ENCODE measurements at regions not wholly inside any gene's neighbourhood (a gene's known extent, or its start where the extent isn't known, plus 50 kb on each side); places are given as distances from the start of the nearest gene placed in this dataset.

DNA sequence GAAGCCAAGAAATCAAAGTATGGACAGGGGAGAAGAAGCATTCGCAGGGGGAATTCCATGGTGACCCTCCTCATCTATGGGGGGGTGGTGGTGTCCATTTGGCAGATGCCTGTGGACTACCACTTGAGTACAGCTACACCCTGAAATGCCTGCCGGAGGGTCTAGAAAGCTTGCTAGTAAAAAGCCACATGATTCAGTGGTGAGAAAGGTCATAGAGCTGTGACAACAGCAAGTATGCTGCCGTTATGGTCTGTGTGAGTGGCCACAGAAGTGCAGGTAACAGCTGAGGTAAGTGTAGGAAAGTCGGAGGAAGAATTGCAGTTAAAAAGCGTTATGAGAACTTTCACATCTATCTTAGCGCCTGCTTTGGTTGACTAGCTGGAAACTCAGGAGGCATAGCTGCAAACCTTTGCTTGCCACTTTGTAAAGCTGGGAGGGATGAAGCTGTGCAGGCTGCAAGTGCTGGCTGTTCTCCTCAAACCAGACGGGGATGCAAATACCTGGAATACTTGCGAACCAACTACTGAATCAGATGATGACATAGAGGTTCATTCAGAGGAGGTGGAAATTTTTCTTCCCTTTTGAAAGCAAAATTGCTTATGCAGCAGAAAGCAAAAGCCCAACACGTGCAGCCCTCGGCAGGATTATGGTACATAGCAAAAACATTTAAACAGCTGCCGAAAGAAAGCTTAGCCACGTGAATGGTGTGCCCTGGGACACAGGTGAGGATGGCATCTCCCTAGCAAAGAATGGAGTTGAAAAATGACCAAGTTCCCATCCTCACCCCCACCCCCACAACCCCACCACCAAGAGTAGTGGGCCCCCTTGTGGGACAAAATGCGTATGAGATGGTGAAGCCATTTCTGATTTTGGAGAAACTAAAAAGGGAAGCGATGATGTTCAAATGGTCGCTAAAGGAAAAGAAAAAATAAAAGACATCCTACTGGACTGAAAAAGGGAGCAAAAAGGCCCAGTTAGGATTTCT, 287.0 kb downstream of the RERGL start:
- Histone ChIP-seq H3K27me3 (no peaks in the 10 kb centered on the region), H3K4me3 (no peak overlapping the region), H3K9me3 (replicated peaks in 1 of 3) (no peaks in the 10 kb centered on the region), H3K36me3 (replicated peaks in 1 of 2) (no peaks in the 10 kb centered on the region), H3K4me1 (replicated peaks in 1 of 2) (no peaks in the 10 kb centered on the region), H3K27ac (no peak overlapping the region)
- no peak for DNase-seq
- intact Hi-C loops (cut with DNase I), result no loop called here
- 63 to 69% (median 68%) methylated on average over 15 of the region's 15 CpGs for WGBS, 4 donors
- TF ChIP-seq, protein P1, sequence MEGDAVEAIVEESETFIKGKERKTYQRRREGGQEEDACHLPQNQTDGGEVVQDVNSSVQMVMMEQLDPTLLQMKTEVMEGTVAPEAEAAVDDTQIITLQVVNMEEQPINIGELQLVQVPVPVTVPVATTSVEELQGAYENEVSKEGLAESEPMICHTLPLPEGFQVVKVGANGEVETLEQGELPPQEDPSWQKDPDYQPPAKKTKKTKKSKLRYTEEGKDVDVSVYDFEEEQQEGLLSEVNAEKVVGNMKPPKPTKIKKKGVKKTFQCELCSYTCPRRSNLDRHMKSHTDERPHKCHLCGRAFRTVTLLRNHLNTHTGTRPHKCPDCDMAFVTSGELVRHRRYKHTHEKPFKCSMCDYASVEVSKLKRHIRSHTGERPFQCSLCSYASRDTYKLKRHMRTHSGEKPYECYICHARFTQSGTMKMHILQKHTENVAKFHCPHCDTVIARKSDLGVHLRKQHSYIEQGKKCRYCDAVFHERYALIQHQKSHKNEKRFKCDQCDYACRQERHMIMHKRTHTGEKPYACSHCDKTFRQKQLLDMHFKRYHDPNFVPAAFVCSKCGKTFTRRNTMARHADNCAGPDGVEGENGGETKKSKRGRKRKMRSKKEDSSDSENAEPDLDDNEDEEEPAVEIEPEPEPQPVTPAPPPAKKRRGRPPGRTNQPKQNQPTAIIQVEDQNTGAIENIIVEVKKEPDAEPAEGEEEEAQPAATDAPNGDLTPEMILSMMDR (IDR thresholded peaks at IDR 0.05), result no peak
- TF ChIP-seq POLR2A (IDR thresholded peaks at IDR 0.05), result no peak

DNA sequence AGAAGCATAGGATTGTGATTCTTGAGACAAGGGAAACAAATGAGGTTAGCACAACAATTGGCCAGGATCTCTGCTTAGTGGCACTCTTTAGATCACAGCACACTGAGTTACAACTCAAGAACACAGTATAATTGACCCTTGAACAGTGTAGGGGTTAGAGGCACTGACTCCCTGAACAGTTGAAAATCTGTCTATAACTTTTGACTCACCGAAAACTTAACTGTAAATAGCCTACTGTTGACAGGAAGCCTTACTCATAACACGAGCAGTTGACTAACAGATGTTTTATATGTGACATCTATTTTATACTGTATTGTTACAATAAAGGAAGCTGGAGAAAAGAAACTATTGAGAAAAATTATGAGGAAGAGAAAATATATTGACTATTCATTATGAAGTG, 296.1 kb downstream of the RERGL start:
- Histone ChIP-seq H3K27ac (no peak overlapping the region), H3K4me3 (no peak overlapping the region), H3K4me1 (replicated peaks in 1 of 2) (no peaks in the 10 kb centered on the region), H3K9me3 (replicated peaks in 1 of 3) (no peaks in the 10 kb centered on the region), H3K27me3 (no peaks in the 10 kb centered on the region), H3K36me3 (replicated peaks in 1 of 2) (no peaks in the 10 kb centered on the region)
- intact Hi-C loops (cut with DNase I), result no loop called here
- no peak for TF ChIP-seq POLR2A (IDR thresholded peaks at IDR 0.05)
- TF ChIP-seq, protein P1 (IDR thresholded peaks at IDR 0.05), result no peak
- DNase-seq, result no peak
- WGBS, 4 donors, result 44 to 57% (median 51%) methylated on average over 2 of the region's 2 CpGs

DNA sequence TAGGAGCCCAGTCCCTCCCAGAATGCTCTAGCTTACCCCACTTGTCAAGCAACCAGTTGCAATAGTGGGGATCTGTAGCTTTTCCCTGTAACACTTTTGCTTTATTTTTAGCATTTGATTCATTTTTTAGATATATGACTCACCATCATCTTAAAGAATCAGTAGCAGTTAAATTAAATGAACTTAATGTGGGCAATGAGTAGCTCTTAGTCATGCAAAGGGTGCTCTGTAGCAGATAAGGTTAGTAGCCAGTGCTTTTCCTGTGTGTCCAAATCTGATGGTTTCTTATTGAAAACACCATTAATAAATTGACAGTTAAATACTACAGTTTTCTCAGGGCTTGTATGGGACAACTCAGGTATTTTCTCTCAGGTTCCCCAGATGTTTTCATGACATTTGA, 311.8 kb downstream of the RERGL start:
- intact Hi-C loops (cut with DNase I), result loop anchor here in 1 of 2 donors (10.0 kb wide), 1 partner anchor 87 kb away; no protein-coding TSS in a partner anchor
- TF ChIP-seq, protein P1 (IDR thresholded peaks at IDR 0.05), result no peak
- TF ChIP-seq POLR2A (IDR thresholded peaks at IDR 0.05), result no peak
- H3K27ac ChIP-seq, result no peak overlapping the region
- no peak overlapping the region for H3K4me3 ChIP-seq
- H3K27me3 ChIP-seq, result no peaks in the 10 kb centered on the region
- H3K4me1 ChIP-seq (replicated peaks in 1 of 2), result no peaks in the 10 kb centered on the region
- DNase-seq, result no peak
- no peaks in the 10 kb centered on the region for H3K36me3 ChIP-seq (replicated peaks in 1 of 2)
- H3K9me3 ChIP-seq (replicated peaks in 1 of 3), result no peaks in the 10 kb centered on the region

DNA sequence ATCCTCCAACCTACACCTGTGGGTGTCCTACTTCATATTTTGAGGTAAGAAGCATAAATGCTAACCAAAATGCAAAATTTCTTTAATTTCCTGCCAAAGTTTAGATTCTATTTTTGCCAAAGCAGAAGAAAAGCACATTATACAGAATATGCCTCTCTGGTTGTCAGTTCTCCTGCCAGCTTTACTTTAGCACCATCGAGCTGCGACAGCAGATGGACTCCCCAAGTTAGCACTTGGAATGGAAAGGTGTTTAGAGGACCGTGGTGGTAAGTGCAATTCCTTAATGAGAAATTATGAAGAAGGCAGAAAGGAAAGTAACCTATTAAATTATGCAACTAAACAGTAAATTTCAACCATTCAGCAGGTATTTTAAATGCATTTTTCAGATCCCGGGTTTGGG, 326.6 kb downstream of the RERGL start:
- 85 to 88% (median 86%) methylated on average over 4 of the region's 4 CpGs for WGBS, 4 donors
- no peak overlapping the region for H3K27ac ChIP-seq
- H3K9me3 ChIP-seq (replicated peaks in 1 of 3), result no peaks in the 10 kb centered on the region
- H3K4me3 ChIP-seq, result no peak overlapping the region
- no peaks in the 10 kb centered on the region for H3K36me3 ChIP-seq (replicated peaks in 1 of 2)
- TF ChIP-seq, protein P1 (IDR thresholded peaks at IDR 0.05), result no peak
- TF ChIP-seq POLR2A (IDR thresholded peaks at IDR 0.05), result no peak
- no peaks in the 10 kb centered on the region for H3K27me3 ChIP-seq
- no peak for DNase-seq
- intact Hi-C loops (cut with DNase I), result loop anchor here in 1 of 2 donors (5.0 kb wide), 1 partner anchor 89 kb away; no protein-coding TSS in a partner anchor
- H3K4me1 ChIP-seq (replicated peaks in 1 of 2), result no peaks in the 10 kb centered on the region

All from adrenal gland (tissue), 9 donors.